A549 (cell line): ENCODE measurements at regions not wholly inside any gene's neighbourhood (a gene's known extent, or its start where the extent isn't known, plus 50 kb on each side); places are given as distances from the start of the nearest gene placed in this dataset.

Experiments used
- ATAC-seq, 2 experiments: fragments of 200-7000 bp in 1 of 2; fragments of >200 bp in 1 of 2; cut with Nextera tagmentation in 1 of 2; cut with Tn5 transposase in 1 of 2; 3 replicates each; pipeline versions ENCODE4 v1.8.0 to v1.9.1; 2018 to 2020; ENCODE audit warnings: mild to moderate bottlenecking in 1 of 2, moderate library complexity in 1 of 2
- CTCF ChIA-PET: fragments of 300-600 bp; sonication (Branson Sonifier 250); formaldehyde crosslinking; extraction: SDS; loops from one replicate; lab custom pipeline; 2021; ENCODE audit warnings: antibody characterized with exemption, inconsistent platforms; lab: Yijun Ruan, JAX
- POLR2A ChIA-PET: fragments of 350-600 bp; formaldehyde crosslinking; extraction: SDS; loops from one replicate; lab custom pipeline; 2021; ENCODE audit warnings: antibody characterized with exemption, inconsistent platforms; lab: Yijun Ruan, JAX
- DNase-seq, 2 experiments: peaks; one replicate each; pipeline versions ENCODE4 v3.0.0 to v3.0.0-alpha.2; 2011 to 2016; ENCODE audit warnings: low read depth in 1 of 2, low spot score in 1 of 2
- FAIRE-seq: peaks from 2 replicates; lab custom pipeline; 2011; peaks lifted over from hg19 to GRCh38; lab: Jason Lieb, UNC
- H3K27ac ChIP-seq, 2 experiments: fragments of >200 bp; sonication (Bioruptor Twin); formaldehyde crosslinking; 3 replicates each; pipeline ENCODE4 v1.5.1; 2016 to 2017
- H3K4me1 ChIP-seq: fragments of >200 bp; sonication (Bioruptor Twin); formaldehyde crosslinking; 3 replicates; pipeline ENCODE4 v1.6.1; 2016
- H3K4me2 ChIP-seq: fragments of >200 bp; sonication (Bioruptor Twin); formaldehyde crosslinking; 3 replicates; pipeline ENCODE4 v1.6.1; 2016
- H3K4me3 ChIP-seq: fragments of >200 bp; sonication (Bioruptor Twin); formaldehyde crosslinking; 3 replicates; pipeline ENCODE4 v1.5.1; 2016
- H3K9me3 ChIP-seq: fragments of >200 bp; sonication (Bioruptor Twin); formaldehyde crosslinking; 3 replicates; pipeline ENCODE4 v1.6.1; 2016
- ATOH8 ChIP-seq: fragments of 250-450 bp; sonication (Bioruptor Pico); IDR thresholded peaks from 2 replicates; pipeline ENCODE4 v1.5.0; 2020; ENCODE audit warnings: low read depth, mild to moderate bottlenecking, moderate library complexity
- CEBPB ChIP-seq, 2 experiments: fragments of >200 bp in 1 of 2; sonication (Bioruptor Twin) in 1 of 2; formaldehyde crosslinking in 1 of 2; IDR thresholded peaks; 2 replicates each; pipeline ENCODE4 v1.6.1; 2012 to 2016
- EHF ChIP-seq: fragments of 250-450 bp; sonication (Bioruptor Pico); IDR thresholded peaks from 2 replicates; pipeline ENCODE4 v1.5.0; 2020; ENCODE audit warnings: mild to moderate bottlenecking
- EP300 ChIP-seq, 2 experiments: fragments of >200 bp; sonication (Bioruptor Twin); formaldehyde crosslinking; IDR thresholded peaks; 2 replicates in 1 of 2; 3 replicates in 1 of 2; pipeline ENCODE4 v1.6.1; 2016 to 2017
- HOXA7 ChIP-seq: fragments of 250-450 bp; sonication (Bioruptor Pico); IDR thresholded peaks from 2 replicates; pipeline ENCODE4 v1.5.0; 2020; ENCODE audit warnings: mild to moderate bottlenecking, moderate library complexity
- KDM5A ChIP-seq: fragments of 200-600 bp; sonication (generic); IDR thresholded peaks from 2 replicates; pipeline ENCODE4 v1.6.1; 2016; ENCODE audit warnings: antibody characterized with exemption, mild to moderate bottlenecking
- MAX ChIP-seq: IDR thresholded peaks from 2 replicates; pipeline ENCODE4 v1.6.1; 2012
- MYC ChIP-seq: IDR thresholded peaks from 2 replicates; pipeline ENCODE4 v1.6.1; 2012; ENCODE audit warnings: mild to moderate bottlenecking, inconsistent platforms, low read length, improper control_type of control experiment, borderline replicate concordance
- NPAS2 ChIP-seq: fragments of 250-450 bp; sonication (Bioruptor Pico); IDR thresholded peaks from 2 replicates; pipeline ENCODE4 v1.8.0; 2022; ENCODE audit warnings: mild to moderate bottlenecking, moderate library complexity, borderline replicate concordance
- PBX3 ChIP-seq: IDR thresholded peaks from 2 replicates; pipeline ENCODE4 v1.6.1; 2012
- POLR2AphosphoS2 ChIP-seq: conservative IDR thresholded peaks from 2 replicates; pipeline ENCODE4 v1.6.1; 2012; ENCODE audit warnings: low read length, improper control_type of control experiment, inconsistent platforms
- RNF2 ChIP-seq: fragments of 200-600 bp; sonication (generic); IDR thresholded peaks from 2 replicates; pipeline ENCODE4 v1.6.1; 2016; ENCODE audit warnings: low read depth, mild to moderate bottlenecking, antibody characterized with exemption, moderate library complexity, borderline replicate concordance
- TFCP2L1 ChIP-seq: fragments of 250-450 bp; sonication (Bioruptor Pico); IDR thresholded peaks from 2 replicates; pipeline ENCODE4 v1.5.0; 2021; ENCODE audit warnings: mild to moderate bottlenecking
- WGBS: methylation state at CpG from one replicate; pipeline ENCODE4 v1.1.6; 2017; ENCODE audit errors: missing lambda C conversion rate; 5-methylcytosine and 5-hydroxymethylcytosine counted together

- no peak overlapping the region for H3K4me3 ChIP-seq
- no peak for TF ChIP-seq TFCP2L1
- TF ChIP-seq ATOH8: no peak
- TF ChIP-seq HOXA7: no peak
- no peak for TF ChIP-seq MYC
- no peak for TF ChIP-seq KDM5A
- no peak for TF ChIP-seq CEBPB (IDR thresholded peaks at IDR 0.05)
- TF ChIP-seq POLR2AphosphoS2: no peak
- TF ChIP-seq NPAS2: no peak
- FAIRE-seq: no peak
- ChIA-PET POLR2A (no interaction called here), CTCF (interaction anchor here (1.0 kb wide), 1 partner anchor 21 kb away, joined by 3 read pairs; no protein-coding TSS in a partner anchor)
- WGBS: 61% methylated on average over 4 of the region's 4 CpGs
- H3K9me3 ChIP-seq: no peaks in the 10 kb centered on the region
- no peak overlapping the region for H3K4me2 ChIP-seq
- no peak for DNase-seq
- ATAC-seq: no peak
- no peaks in the 10 kb centered on the region for H3K4me1 ChIP-seq
- H3K27ac ChIP-seq: no peak overlapping the region
Measured at GRCh38 chr13:98632961-98633360, 56.1 kb upstream of the STK24 start.

GRCh38 chr13:98629055-98629454, 52.1 kb upstream of the STK24 start:
- ATAC-seq: no peak
- Histone ChIP-seq H3K27ac (no peak overlapping the region), H3K4me3 (no peak overlapping the region), H3K4me2 (no peak overlapping the region), H3K4me1 (peaks cover 6% of the 10 kb centered on the region), H3K9me3 (no peaks in the 10 kb centered on the region)
- ChIA-PET POLR2A (no interaction called here), CTCF (interaction anchor here (1.3 to 1.6 kb wide), 2 partner anchors 18 to 184 kb away, joined by 3 to 5 read pairs; no protein-coding TSS in a partner anchor)
- 87% methylated on average over 3 of the region's 3 CpGs for WGBS
- DNase-seq: no peak
- TF ChIP-seq PBX3: no peak
- no peak for TF ChIP-seq KDM5A
- TF ChIP-seq RNF2: no peak
- TF ChIP-seq MAX: no peak
- TF ChIP-seq EHF: no peak
- no peak for TF ChIP-seq EP300 (IDR thresholded peaks at IDR 0.05)
- FAIRE-seq: no peak
